Muscle layer of duodenum (tissue), 2 donors: ENCODE measurements at regions not wholly inside any gene's neighbourhood (a gene's known extent, or its start where the extent isn't known, plus 50 kb on each side); places are given as distances from the start of the nearest gene placed in this dataset.

Source experiments
- H3K27ac ChIP-seq: one replicate; pipeline ENCODE4 v1.7.0; 2013; ENCODE audit warnings: mild to moderate bottlenecking, low read length
- H3K27me3 ChIP-seq: one replicate; pipeline ENCODE4 v1.7.0; 2013; ENCODE audit warnings: low read depth, mild to moderate bottlenecking, control low read depth, low read length
- H3K36me3 ChIP-seq, 2 donors: one replicate each; pipeline ENCODE4 v1.7.0; 2013; ENCODE audit warnings: low read length in 2 of 2, control low read depth in 1 of 2, mild to moderate bottlenecking in 1 of 2; ENCODE audit not compliant: insufficient read depth in 2 of 2, control insufficient read depth in 1 of 2
- H3K4me1 ChIP-seq, 2 donors: one replicate each; pipeline ENCODE4 v1.7.0; 2013; ENCODE audit warnings: low read length in 2 of 2, mild to moderate bottlenecking in 2 of 2, control low read depth in 1 of 2, moderate library complexity in 1 of 2; ENCODE audit not compliant: insufficient read depth in 2 of 2, control insufficient read depth in 1 of 2
- H3K4me3 ChIP-seq, 2 donors: one replicate each; pipeline ENCODE4 v1.7.0; 2013; ENCODE audit warnings: low read length in 2 of 2, low read depth in 1 of 2, mild to moderate bottlenecking in 1 of 2
- H3K9me3 ChIP-seq, 2 donors: one replicate each; pipeline ENCODE4 v1.7.0; 2013; ENCODE audit warnings: low read length in 2 of 2, control low read depth in 1 of 2, mild to moderate bottlenecking in 1 of 2; ENCODE audit not compliant: control insufficient read depth in 1 of 2
- donor health status: healthy.

GRCh38 chr5:17346811-17347210 is 129.4 kb downstream of the BASP1 start:
- no peaks in the 10 kb centered on the region for H3K27me3 ChIP-seq
- no peaks in the 10 kb centered on the region for H3K9me3 ChIP-seq

GRCh38 chr5:17352223-17352622 is 134.8 kb downstream of the BASP1 start:
- Histone ChIP-seq H3K9me3 (peaks cover 0 to under 1% of the 10 kb centered on the region in 2 donors), H3K36me3 (no peaks in the 10 kb centered on the region), H3K4me3 (no peak overlapping the region), H3K4me1 (no peaks in the 10 kb centered on the region), H3K27me3 (no peaks in the 10 kb centered on the region), H3K27ac (no peak overlapping the region)

More at GRCh38 chr5:17346811-17347210, 129.4 kb downstream of the BASP1 start:
- H3K4me1 ChIP-seq: no peaks in the 10 kb centered on the region
- H3K27ac ChIP-seq: no peak overlapping the region
- H3K4me3 ChIP-seq: no peak overlapping the region
- no peaks in the 10 kb centered on the region for H3K36me3 ChIP-seq

- Histone ChIP-seq H3K4me1 (no peaks in the 10 kb centered on the region), H3K9me3 (peaks cover 0 to 2% of the 10 kb centered on the region in 2 donors), H3K27ac (no peak overlapping the region)
Observed at GRCh38 chr5:17354265-17354664, 136.8 kb downstream of the BASP1 start.

GRCh38 chr5:17355586-17356346 is 138.3 kb downstream of the BASP1 start:
- no peaks in the 10 kb centered on the region for H3K36me3 ChIP-seq
- H3K27ac ChIP-seq: no peak overlapping the region
- H3K27me3 ChIP-seq: no peaks in the 10 kb centered on the region
- H3K4me1 ChIP-seq: no peaks in the 10 kb centered on the region
- H3K4me3 ChIP-seq: no peak overlapping the region
- H3K9me3 ChIP-seq: peaks cover 0 to 2% of the 10 kb centered on the region in 2 donors

More at GRCh38 chr5:17354265-17354664, 136.8 kb downstream of the BASP1 start:
- H3K4me3 ChIP-seq: no peak overlapping the region
- no peaks in the 10 kb centered on the region for H3K27me3 ChIP-seq
- H3K36me3 ChIP-seq: no peaks in the 10 kb centered on the region

- Histone ChIP-seq H3K9me3 (peaks cover 0 to 2% of the 10 kb centered on the region in 2 donors), H3K4me3 (no peak overlapping the region), H3K27me3 (no peaks in the 10 kb centered on the region), H3K4me1 (no peaks in the 10 kb centered on the region), H3K27ac (no peak overlapping the region), H3K36me3 (no peaks in the 10 kb centered on the region)
Observed at GRCh38 chr5:17356551-17356950, 139.1 kb downstream of the BASP1 start.

- Histone ChIP-seq H3K36me3 (no peaks in the 10 kb centered on the region), H3K27me3 (no peaks in the 10 kb centered on the region), H3K27ac (no peak overlapping the region), H3K9me3 (peaks cover 0 to 2% of the 10 kb centered on the region in 2 donors), H3K4me1 (no peaks in the 10 kb centered on the region), H3K4me3 (no peak overlapping the region)
Observed at GRCh38 chr5:17357504-17357903, 140.1 kb downstream of the BASP1 start.

GRCh38 chr5:17358031-17358430 is 140.0 kb upstream of the TAF11L2 start:
- H3K27me3 ChIP-seq: no peaks in the 10 kb centered on the region
- peaks cover 0 to 2% of the 10 kb centered on the region in 2 donors for H3K9me3 ChIP-seq
- H3K27ac ChIP-seq: no peak overlapping the region
- H3K4me1 ChIP-seq: no peaks in the 10 kb centered on the region
- H3K36me3 ChIP-seq: no peaks in the 10 kb centered on the region
- no peak overlapping the region for H3K4me3 ChIP-seq

- Histone ChIP-seq H3K27me3 (no peaks in the 10 kb centered on the region), H3K27ac (no peak overlapping the region), H3K4me3 (no peak overlapping the region)
Observed at GRCh38 chr5:17359451-17360011, 138.5 kb upstream of the TAF11L2 start.

GRCh38 chr5:17360879-17361278 is 137.2 kb upstream of the TAF11L2 start:
- Histone ChIP-seq H3K27me3 (no peaks in the 10 kb centered on the region), H3K9me3 (peaks cover 0 to 2% of the 10 kb centered on the region in 2 donors), H3K27ac (no peak overlapping the region), H3K4me3 (no peak overlapping the region), H3K4me1 (peaks cover 0 to 3% of the 10 kb centered on the region in 2 donors), H3K36me3 (no peaks in the 10 kb centered on the region)

More at GRCh38 chr5:17359451-17360011, 138.5 kb upstream of the TAF11L2 start:
- no peaks in the 10 kb centered on the region for H3K4me1 ChIP-seq
- no peaks in the 10 kb centered on the region for H3K36me3 ChIP-seq
- H3K9me3 ChIP-seq: peaks cover 0 to 2% of the 10 kb centered on the region in 2 donors

GRCh38 chr5:17361331-17361730 is 136.7 kb upstream of the TAF11L2 start:
- H3K4me1 ChIP-seq: peaks cover 0 to 3% of the 10 kb centered on the region in 2 donors
- no peaks in the 10 kb centered on the region for H3K27me3 ChIP-seq
- no peak overlapping the region for H3K4me3 ChIP-seq
- no peaks in the 10 kb centered on the region for H3K36me3 ChIP-seq
- H3K27ac ChIP-seq: no peak overlapping the region
- H3K9me3 ChIP-seq: peaks cover 0 to 2% of the 10 kb centered on the region in 2 donors

GRCh38 chr5:17364987-17365810 is 132.8 kb upstream of the TAF11L2 start:
- no peaks in the 10 kb centered on the region for H3K27me3 ChIP-seq
- no peaks in the 10 kb centered on the region for H3K9me3 ChIP-seq
- no peak overlapping the region for H3K4me3 ChIP-seq
- no peak overlapping the region for H3K27ac ChIP-seq
- H3K4me1 ChIP-seq: peaks cover 0 to 3% of the 10 kb centered on the region in 2 donors
- H3K36me3 ChIP-seq: no peaks in the 10 kb centered on the region
